Endothelial cell (in vitro differentiated cells): ENCODE measurements at regions not wholly inside any gene's neighbourhood (a gene's known extent, or its start where the extent isn't known, plus 50 kb on each side); places are given as distances from the start of the nearest gene placed in this dataset.
"Not testable (repeated sequence)": the region's sequence is repeated elsewhere in the genome, so short reads cannot be mapped to it uniquely, and the experiment has no call there.

Experiments used
- DNase-seq: peaks from one replicate; pipeline ENCODE4 v3.0.0; 2021; ENCODE audit warnings: low spot score
- H3K27ac Mint-ChIP-seq: one replicate; pipeline ENCODE4 v1.8.0; 2021; ENCODE audit warnings: mixed read lengths, inconsistent platforms; ENCODE audit not compliant: unreplicated experiment
- H3K27me3 Mint-ChIP-seq: one replicate; pipeline ENCODE4 v1.8.0; 2021; ENCODE audit warnings: mild to moderate bottlenecking, moderate library complexity, mixed read lengths, inconsistent platforms; ENCODE audit not compliant: unreplicated experiment
- H3K36me3 Mint-ChIP-seq: one replicate; pipeline ENCODE4 v1.8.0; 2021; ENCODE audit warnings: mild to moderate bottlenecking, low read depth, mixed read lengths, inconsistent platforms; ENCODE audit not compliant: unreplicated experiment
- H3K4me1 Mint-ChIP-seq: one replicate; pipeline ENCODE4 v1.8.0; 2021; ENCODE audit warnings: mild to moderate bottlenecking, mixed read lengths, inconsistent platforms; ENCODE audit not compliant: unreplicated experiment
- H3K4me3 Mint-ChIP-seq: one replicate; pipeline ENCODE4 v1.8.0; 2021; ENCODE audit warnings: mild to moderate bottlenecking, mixed read lengths, inconsistent platforms; ENCODE audit not compliant: unreplicated experiment
- H3K9me3 Mint-ChIP-seq: one replicate; pipeline ENCODE4 v1.8.0; 2021; ENCODE audit warnings: mixed read lengths, inconsistent platforms; ENCODE audit not compliant: unreplicated experiment

DNA sequence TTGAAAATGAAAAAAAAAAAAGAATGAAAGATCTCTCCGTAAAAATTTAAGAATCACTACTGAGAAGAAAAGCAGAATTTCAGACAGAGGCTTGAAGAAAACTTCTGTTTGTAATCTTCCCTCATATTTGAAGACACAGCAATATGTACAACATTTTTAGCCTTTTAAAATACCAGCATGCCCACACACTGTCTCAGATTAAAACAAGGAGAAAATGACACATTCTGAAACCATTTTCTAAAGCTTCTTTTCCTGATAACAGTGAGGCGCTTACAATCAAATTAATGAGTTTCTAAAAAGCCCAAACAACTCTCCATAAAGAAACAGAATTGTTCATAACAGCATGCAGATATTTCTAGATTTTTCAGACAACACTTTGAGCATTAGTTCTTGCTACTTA, 317.4 kb downstream of the BCL2L11 start:
- not testable (repeated sequence) for H3K27me3 Mint-ChIP-seq, H3K9me3 Mint-ChIP-seq, DNase-seq

DNA sequence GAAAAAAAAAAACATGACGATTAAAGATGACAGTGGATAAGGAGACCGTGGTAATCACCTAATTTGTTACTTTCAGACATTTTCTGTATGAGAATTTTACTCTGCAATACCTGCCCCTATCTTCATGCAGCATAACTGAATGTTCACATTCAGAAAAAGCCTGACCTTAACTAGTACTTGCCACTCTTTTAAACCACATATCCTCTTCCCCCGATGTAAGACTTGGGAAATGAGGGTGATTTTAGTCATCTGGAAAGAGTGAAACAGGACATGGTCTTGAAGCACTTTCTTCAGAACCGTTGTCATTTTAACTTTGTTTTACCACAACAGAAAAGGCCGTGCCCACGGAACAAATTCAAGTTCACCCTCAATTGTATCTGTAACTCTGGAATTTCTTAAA, 318.5 kb downstream of the BCL2L11 start:
- H3K9me3 Mint-ChIP-seq, H3K27me3 Mint-ChIP-seq, H3K4me3 Mint-ChIP-seq, H3K27ac Mint-ChIP-seq, H3K36me3 Mint-ChIP-seq, DNase-seq, H3K4me1 Mint-ChIP-seq: not testable (repeated sequence)

More for the DNA sequence above, 317.4 kb downstream of the BCL2L11 start:
- not testable (repeated sequence) for H3K4me3 Mint-ChIP-seq, H3K4me1 Mint-ChIP-seq, H3K27ac Mint-ChIP-seq, H3K36me3 Mint-ChIP-seq

DNA sequence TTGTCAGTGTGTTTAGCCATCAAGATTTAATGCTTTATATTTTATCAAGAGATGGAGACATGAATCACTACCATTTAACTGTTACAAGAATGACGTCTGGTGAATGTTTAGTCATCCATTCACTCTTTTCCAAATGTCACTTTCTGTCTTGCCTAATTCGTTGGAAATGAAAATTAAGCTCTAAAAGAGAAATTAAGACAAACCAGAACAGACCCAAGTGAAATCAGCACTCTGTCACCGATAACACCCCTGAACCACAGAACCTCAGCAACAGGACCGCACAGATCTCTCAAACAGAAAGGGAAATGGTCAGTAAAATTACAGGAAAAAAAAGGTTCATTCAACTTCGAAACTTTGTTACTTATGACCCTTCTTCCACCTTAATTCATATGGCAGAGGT, 320.9 kb downstream of the BCL2L11 start:
- not testable (repeated sequence) for H3K27ac Mint-ChIP-seq, H3K27me3 Mint-ChIP-seq, H3K4me1 Mint-ChIP-seq, DNase-seq, H3K36me3 Mint-ChIP-seq, H3K9me3 Mint-ChIP-seq, H3K4me3 Mint-ChIP-seq

DNA sequence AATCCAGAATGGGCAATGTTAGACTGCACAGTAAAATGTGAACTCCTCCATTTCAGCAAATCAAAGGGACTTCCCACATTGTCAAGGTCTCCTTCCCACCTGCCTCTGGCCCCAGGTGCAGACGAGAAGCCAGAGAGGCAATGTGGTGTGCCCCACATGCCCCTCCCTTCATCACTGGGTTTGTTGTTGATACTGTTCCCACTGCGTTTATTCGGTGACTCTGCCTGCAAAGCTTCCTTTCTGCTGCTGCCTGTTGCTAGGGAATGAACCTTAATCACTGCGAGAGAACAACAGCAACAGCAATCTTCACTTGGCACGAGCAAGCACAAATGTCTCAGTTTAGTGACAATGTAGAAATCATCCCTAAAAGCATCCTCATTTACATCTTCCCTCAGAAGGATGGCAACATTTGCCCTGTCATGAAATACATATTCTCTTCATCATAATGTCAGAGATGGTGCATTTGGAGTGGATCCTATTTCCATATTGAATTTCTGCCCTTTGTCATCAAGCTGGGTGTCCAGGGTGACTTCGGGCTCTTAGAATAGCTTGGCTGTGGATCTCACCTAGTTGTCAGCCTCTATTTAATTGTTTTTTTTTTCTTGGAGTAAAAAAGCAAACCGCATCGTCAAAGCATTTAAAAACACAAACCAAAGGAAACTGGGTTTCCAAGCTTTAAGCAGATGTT, 322.2 kb downstream of the BCL2L11 start:
- not testable (repeated sequence) for H3K36me3 Mint-ChIP-seq, H3K9me3 Mint-ChIP-seq, H3K4me1 Mint-ChIP-seq, H3K27me3 Mint-ChIP-seq, DNase-seq, H3K4me3 Mint-ChIP-seq, H3K27ac Mint-ChIP-seq

DNA sequence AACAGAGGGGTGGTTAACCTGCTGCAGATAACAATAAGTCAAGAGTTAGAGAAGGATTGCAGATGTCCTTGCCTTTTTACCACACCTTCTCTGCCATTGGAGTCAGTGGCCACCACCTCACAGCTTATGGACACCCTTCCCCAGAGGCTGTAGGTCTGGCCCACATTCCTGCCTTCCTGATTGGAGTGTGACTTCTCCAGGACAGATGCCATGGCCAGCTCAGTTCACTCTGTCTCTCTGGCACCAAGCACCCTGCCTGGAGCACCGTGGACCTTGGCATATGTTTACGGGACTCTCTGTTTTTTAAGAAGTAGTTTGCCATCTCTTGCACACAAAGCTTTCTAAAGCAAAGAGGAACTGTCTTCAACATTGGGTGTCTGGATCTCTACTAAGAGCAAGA, 323.8 kb downstream of the BCL2L11 start:
- H3K27ac Mint-ChIP-seq, H3K27me3 Mint-ChIP-seq, H3K9me3 Mint-ChIP-seq, H3K4me3 Mint-ChIP-seq, H3K36me3 Mint-ChIP-seq, DNase-seq, H3K4me1 Mint-ChIP-seq: not testable (repeated sequence)

DNA sequence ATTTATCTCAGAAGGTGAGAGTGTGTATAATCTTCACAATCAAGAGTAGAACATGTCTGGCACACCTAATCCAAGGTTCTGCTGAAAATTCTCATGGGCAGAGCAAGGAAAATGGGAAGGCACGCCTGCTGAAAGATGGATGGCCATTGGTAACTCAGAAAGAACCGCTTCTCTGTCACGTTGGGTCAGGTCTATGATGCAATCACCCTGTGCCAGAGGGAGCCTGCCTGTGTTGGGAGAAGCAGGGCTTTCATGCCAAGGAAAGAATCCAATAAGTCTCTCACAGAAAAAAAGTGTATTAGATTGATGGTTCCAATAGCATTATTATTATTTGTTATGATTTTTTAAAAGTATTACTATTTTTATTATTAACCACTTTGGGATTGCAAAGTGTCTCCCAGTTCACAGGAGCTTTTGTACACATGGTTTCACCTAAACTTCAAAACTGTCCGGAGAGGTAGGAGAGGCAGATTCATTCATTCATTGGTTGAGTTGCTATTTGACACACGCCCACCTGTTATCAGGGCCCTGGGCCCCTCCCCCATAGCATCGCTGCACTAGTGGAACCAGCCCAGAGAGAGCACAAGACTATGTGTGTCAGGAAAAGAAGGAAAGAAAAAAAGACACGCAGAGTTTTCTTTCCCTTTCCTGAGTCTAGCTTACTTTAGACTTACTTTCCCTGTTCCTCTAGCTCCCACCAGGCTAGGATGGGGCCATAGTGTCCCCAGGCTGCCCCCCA, 324.6 kb downstream of the BCL2L11 start:
- not testable (repeated sequence) for H3K27ac Mint-ChIP-seq, DNase-seq, H3K9me3 Mint-ChIP-seq, H3K36me3 Mint-ChIP-seq, H3K4me1 Mint-ChIP-seq, H3K27me3 Mint-ChIP-seq, H3K4me3 Mint-ChIP-seq

DNA sequence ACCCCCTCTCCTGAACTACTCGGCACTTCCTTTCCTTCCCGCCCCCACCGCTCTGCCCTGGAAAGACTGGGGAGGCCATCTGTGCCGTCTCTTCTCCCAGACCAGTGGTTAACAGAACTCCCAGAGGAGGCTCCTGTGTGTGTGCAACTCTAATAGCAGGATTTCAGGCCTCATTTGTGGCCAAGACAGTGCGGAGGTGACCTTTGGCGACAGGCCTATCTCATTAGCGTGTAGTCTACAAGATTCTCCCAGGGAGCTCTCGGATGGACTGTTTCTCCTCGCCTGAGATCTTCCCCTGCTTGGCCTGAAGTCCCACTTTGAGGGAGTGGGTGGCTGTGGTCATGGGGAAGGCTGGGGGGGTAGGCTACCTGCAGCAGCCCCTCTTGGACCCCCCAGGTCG, 325.2 kb downstream of the BCL2L11 start:
- H3K4me3 Mint-ChIP-seq, H3K4me1 Mint-ChIP-seq, H3K9me3 Mint-ChIP-seq, DNase-seq, H3K27ac Mint-ChIP-seq, H3K36me3 Mint-ChIP-seq, H3K27me3 Mint-ChIP-seq: not testable (repeated sequence)

DNA sequence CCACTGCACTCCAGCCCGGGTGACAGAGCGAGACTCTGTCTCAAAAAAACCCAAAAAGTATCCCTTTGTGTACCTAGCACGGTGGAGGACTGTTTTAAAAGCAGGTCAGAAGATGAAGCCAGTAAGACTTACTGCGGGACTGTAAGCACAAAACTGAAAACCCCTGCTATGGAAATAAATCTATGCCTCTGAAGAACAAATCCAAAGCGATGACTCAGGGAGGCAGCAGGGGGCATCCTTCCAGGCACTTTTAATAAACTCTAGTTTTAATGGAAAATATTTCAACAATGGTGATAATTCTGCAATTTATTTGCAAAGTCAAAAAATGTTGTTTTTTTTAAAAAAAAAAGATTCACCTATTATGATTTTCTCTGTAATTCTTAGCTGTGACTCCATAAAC, 326.8 kb downstream of the BCL2L11 start:
- not testable (repeated sequence) for DNase-seq, H3K27ac Mint-ChIP-seq, H3K9me3 Mint-ChIP-seq, H3K36me3 Mint-ChIP-seq, H3K4me3 Mint-ChIP-seq, H3K4me1 Mint-ChIP-seq, H3K27me3 Mint-ChIP-seq

DNA sequence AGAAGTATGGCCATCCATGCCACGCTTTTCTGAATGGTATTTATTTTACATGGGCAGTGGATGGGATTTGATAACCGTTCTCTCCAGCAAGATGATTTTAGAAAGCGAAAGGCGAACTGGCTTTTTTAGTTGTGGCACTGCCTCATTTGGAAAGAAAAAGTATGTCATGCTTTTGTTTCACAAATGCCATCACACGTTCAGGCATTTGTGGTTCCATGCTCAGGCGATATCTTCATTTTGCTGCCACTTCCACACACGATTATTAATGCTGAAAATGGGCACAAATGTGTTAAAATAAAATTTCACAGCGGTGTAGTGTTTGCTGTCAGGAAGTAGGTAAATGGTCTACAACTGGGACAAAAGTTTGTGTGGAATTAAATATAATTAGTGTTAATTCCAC, 328.1 kb downstream of the BCL2L11 start:
- not testable (repeated sequence) for H3K4me3 Mint-ChIP-seq, H3K36me3 Mint-ChIP-seq, DNase-seq, H3K4me1 Mint-ChIP-seq, H3K27ac Mint-ChIP-seq, H3K9me3 Mint-ChIP-seq, H3K27me3 Mint-ChIP-seq

DNA sequence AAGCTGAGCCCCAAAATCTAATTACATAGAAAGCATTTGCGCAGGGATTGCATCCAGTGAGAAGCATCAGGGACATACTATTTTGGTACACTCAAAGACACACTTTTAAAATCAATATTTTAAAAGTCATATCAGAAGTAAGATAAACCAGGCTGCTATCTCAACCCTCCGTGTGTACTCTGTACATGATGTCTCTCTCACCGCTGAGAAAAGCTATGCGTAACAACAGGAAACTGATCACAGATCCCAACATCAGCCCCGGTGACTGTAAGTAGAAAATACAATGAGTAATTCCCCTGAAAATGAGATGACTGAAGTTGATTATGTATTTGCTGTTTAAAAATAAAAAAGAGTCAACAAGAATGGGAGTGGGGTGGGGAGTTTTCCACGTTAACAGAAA, 329.8 kb downstream of the BCL2L11 start:
- DNase-seq, H3K36me3 Mint-ChIP-seq, H3K9me3 Mint-ChIP-seq, H3K27me3 Mint-ChIP-seq, H3K27ac Mint-ChIP-seq, H3K4me3 Mint-ChIP-seq, H3K4me1 Mint-ChIP-seq: not testable (repeated sequence)

DNA sequence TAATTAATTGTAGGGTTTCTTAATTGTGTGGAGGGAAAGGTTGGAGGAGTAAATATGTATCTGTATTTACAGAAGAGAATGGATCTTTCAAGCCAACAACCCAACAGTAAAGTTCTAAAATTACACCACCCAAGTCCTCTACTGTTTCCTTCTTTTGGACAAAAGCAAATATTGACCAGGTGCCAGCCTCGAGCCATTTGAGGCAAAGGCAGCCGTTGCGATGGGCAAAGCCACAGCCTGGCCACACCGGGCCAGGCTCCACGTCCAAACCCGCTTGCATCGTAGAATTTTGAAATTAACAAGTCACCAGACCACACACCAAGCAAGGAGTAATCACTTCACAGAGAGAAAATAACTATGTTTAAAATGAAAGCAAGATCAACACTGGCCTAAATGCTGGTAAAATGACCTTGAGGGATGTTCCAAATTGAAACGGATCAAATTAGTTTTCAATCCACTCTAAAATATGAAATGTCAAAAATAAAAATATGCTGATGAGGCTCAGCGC, 331.0 kb downstream of the BCL2L11 start:
- H3K36me3 Mint-ChIP-seq, H3K4me1 Mint-ChIP-seq, DNase-seq, H3K27ac Mint-ChIP-seq, H3K4me3 Mint-ChIP-seq, H3K9me3 Mint-ChIP-seq, H3K27me3 Mint-ChIP-seq: not testable (repeated sequence)

DNA sequence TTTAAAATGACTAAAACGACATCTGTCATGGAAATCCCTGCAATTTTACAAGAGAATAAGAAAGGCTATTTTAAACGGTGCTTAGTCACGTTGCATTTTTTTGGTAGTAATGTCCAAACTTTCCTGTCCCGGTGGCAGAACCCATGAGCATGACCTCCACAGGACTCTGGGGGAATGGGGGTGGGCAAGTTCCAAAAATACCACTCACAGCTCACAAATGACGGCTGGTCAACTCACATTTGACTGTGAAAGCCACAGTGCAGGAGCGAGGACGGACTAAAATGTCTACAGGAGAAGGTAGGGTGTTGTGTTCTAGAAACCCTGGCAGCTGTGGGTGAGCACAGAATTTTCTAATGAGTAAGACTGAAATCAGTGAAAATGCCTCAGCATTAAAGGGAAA, 331.5 kb downstream of the BCL2L11 start:
- not testable (repeated sequence) for H3K27ac Mint-ChIP-seq, H3K36me3 Mint-ChIP-seq, H3K4me3 Mint-ChIP-seq, DNase-seq, H3K9me3 Mint-ChIP-seq, H3K27me3 Mint-ChIP-seq, H3K4me1 Mint-ChIP-seq
